ENCODE measurements at regions not wholly inside any gene's neighbourhood (a gene's known extent, or its start where the extent isn't known, plus 50 kb on each side); places are given as distances from the start of the nearest gene placed in this dataset.

- 82 to 88% methylated on average over 3 of the region's 3 CpGs for WGBS, 2 donors
- H3K27ac ChIP-seq = no peak overlapping the region
- H3K27me3 ChIP-seq = no peaks in the 10 kb centered on the region
- TF ChIP-seq CTCF (IDR thresholded peaks at IDR 0.05) = no peak
- no peak for DNase-seq
- no peaks in the 10 kb centered on the region for H3K36me3 ChIP-seq
- intact Hi-C loops (cut with DNase I) = no loop called here
- H3K9me3 ChIP-seq = no peaks in the 10 kb centered on the region
- H3K4me3 ChIP-seq = no peak overlapping the region
- H3K4me1 ChIP-seq = no peaks in the 10 kb centered on the region
- no peak for ATAC-seq
- no peak for FAIRE-seq
These were observed 165.2 kb upstream of the PDZRN3 start for GRCh38 chr3:73789825-73790444.

GRCh38 chr3:73787620-73788019 lies 162.9 kb upstream of the PDZRN3 start:
- no peak overlapping the region for H3K27ac ChIP-seq
- no peaks in the 10 kb centered on the region for H3K4me1 ChIP-seq
- no peak for TF ChIP-seq CTCF (IDR thresholded peaks at IDR 0.05)
- FAIRE-seq = no peak
- no peak overlapping the region for H3K4me3 ChIP-seq
- no peak for DNase-seq
- H3K9me3 ChIP-seq = no peaks in the 10 kb centered on the region
- no peak for ATAC-seq
- intact Hi-C loops (cut with DNase I) = no loop called here
- H3K27me3 ChIP-seq = no peaks in the 10 kb centered on the region
- no peaks in the 10 kb centered on the region for H3K36me3 ChIP-seq

GRCh38 chr3:73786998-73787397 lies 162.3 kb upstream of the PDZRN3 start:
- no peak for FAIRE-seq
- WGBS, 2 donors = 77 to 78% methylated on average over 1 of the region's 1 CpG
- no peaks in the 10 kb centered on the region for H3K27me3 ChIP-seq
- no peak overlapping the region for H3K4me3 ChIP-seq
- no peaks in the 10 kb centered on the region for H3K9me3 ChIP-seq
- no peak for TF ChIP-seq CTCF (IDR thresholded peaks at IDR 0.05)
- ATAC-seq = no peak
- H3K36me3 ChIP-seq = no peaks in the 10 kb centered on the region
- DNase-seq = no peak
- no peaks in the 10 kb centered on the region for H3K4me1 ChIP-seq
- no peak overlapping the region for H3K27ac ChIP-seq
- intact Hi-C loops (cut with DNase I) = no loop called here

- FAIRE-seq = no peak
- WGBS, 2 donors = 93 to 97% methylated on average over 1 of the region's 1 CpG
- Histone ChIP-seq H3K27ac (no peak overlapping the region), H3K4me3 (no peak overlapping the region), H3K4me1 (no peaks in the 10 kb centered on the region), H3K27me3 (no peaks in the 10 kb centered on the region), H3K9me3 (no peaks in the 10 kb centered on the region), H3K36me3 (no peaks in the 10 kb centered on the region)
- ATAC-seq = no peak
- DNase-seq = no peak
- no peak for TF ChIP-seq CTCF (IDR thresholded peaks at IDR 0.05)
- intact Hi-C loops (cut with DNase I) = no loop called here
These were observed 161.6 kb upstream of the PDZRN3 start for GRCh38 chr3:73786321-73786807.

- no peak overlapping the region for H3K27ac ChIP-seq
- no peaks in the 10 kb centered on the region for H3K36me3 ChIP-seq
- no peaks in the 10 kb centered on the region for H3K9me3 ChIP-seq
- no peaks in the 10 kb centered on the region for H3K27me3 ChIP-seq
- no peak overlapping the region for H3K4me3 ChIP-seq
- no peak for TF ChIP-seq CTCF (IDR thresholded peaks at IDR 0.05)
- H3K4me1 ChIP-seq = no peaks in the 10 kb centered on the region
- 88 to 92% methylated on average over 8 of the region's 8 CpGs for WGBS, 2 donors
- intact Hi-C loops (cut with DNase I) = no loop called here
- DNase-seq = no peak
- no peak for FAIRE-seq
- no peak for ATAC-seq
These were observed 160.1 kb upstream of the PDZRN3 start for GRCh38 chr3:73784686-73785392.

Measured in pancreas (tissue), 10 donors.